ENCODE measurements at regions not wholly inside any gene's neighbourhood (a gene's known extent, or its start where the extent isn't known, plus 50 kb on each side); places are given as distances from the start of the nearest gene placed in this dataset.
"Not testable (repeated sequence)": the region's sequence is repeated elsewhere in the genome, so short reads cannot be mapped to it uniquely, and the experiment has no call there.

DNA sequence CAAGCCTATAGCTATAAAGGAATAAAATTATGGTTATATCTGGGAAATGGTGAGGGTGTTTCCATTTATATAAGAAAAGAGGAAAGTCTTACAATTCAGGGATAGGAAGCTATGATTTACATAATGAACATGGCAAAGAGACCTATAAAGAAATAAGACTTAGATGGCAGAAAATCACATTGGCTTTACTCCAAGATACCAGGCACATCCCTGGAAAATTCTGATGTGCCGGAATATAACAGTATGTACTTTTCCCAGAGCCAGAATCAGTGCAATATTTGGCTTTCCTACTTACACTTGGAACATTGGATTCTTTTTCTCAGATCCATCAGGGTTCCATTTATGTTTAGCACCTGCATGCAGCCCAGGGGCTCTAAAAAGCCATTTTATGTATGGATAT is 357.8 kb downstream of the CETN3 start:
- Histone ChIP-seq H3K27ac (no peak overlapping the region), H4K20me1 (ENCODE audit: insufficient read depth, poor library complexity, severe bottlenecking) (no peaks in the 10 kb centered on the region), H3K79me2 (no peaks in the 10 kb centered on the region), H2AFZ (no peak overlapping the region), H3K9me3 (ENCODE audit: low read depth) (no peaks in the 10 kb centered on the region), H3K9me2 (replicated peaks; ENCODE audit: insufficient read depth) (no peaks in the 10 kb centered on the region), H3K4me2 (no peak overlapping the region), H3K27me3 (no peaks in the 10 kb centered on the region), H3K4me3 (no peak overlapping the region), H3K36me3 (replicated peaks; ENCODE audit: insufficient read depth, low read depth) (no peaks in the 10 kb centered on the region), H3K4me1 (ENCODE audit: insufficient read depth) (peaks cover 9% of the 10 kb centered on the region)
- 92% methylated on average over 1 of the region's 1 CpG for WGBS (ENCODE audit: low lambda C conversion rate, missing lambda C conversion rate)
- TF ChIP-seq EZH2phosphoT487 (IDR thresholded peaks at IDR 0.05; ENCODE audit: low read depth, severe bottlenecking, unreplicated experiment) (no peak), EZH2 (IDR thresholded peaks at IDR 0.05; ENCODE audit: borderline replicate concordance) (no peak)
- TF ChIP-seq, protein P1, sequence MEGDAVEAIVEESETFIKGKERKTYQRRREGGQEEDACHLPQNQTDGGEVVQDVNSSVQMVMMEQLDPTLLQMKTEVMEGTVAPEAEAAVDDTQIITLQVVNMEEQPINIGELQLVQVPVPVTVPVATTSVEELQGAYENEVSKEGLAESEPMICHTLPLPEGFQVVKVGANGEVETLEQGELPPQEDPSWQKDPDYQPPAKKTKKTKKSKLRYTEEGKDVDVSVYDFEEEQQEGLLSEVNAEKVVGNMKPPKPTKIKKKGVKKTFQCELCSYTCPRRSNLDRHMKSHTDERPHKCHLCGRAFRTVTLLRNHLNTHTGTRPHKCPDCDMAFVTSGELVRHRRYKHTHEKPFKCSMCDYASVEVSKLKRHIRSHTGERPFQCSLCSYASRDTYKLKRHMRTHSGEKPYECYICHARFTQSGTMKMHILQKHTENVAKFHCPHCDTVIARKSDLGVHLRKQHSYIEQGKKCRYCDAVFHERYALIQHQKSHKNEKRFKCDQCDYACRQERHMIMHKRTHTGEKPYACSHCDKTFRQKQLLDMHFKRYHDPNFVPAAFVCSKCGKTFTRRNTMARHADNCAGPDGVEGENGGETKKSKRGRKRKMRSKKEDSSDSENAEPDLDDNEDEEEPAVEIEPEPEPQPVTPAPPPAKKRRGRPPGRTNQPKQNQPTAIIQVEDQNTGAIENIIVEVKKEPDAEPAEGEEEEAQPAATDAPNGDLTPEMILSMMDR (IDR thresholded peaks at IDR 0.05; ENCODE audit: poor library complexity) = no peak
- no peak for DNase-seq (ENCODE audit: low spot score)

DNA sequence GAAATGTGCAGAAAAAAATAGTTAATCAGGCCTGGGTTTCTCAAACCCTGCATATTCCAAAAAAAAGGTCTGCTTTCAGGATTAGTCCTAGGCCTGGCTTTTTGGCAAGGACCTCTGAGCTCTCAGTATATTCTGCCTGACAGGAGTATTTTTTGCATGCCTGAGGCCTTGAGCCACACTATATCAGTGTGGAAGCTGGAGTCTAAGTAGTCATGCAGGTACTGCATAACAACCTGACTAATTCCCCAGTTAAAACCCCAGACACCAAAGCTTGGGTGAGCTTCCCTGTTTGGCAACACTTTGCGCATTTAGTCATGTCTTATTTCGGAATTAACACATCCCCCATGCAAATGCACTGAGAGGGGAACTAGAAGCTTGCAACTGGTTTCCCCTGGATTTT is 359.5 kb downstream of the CETN3 start:
- Histone ChIP-seq H3K79me2 (no peaks in the 10 kb centered on the region), H3K36me3 (replicated peaks; ENCODE audit: insufficient read depth, low read depth) (no peaks in the 10 kb centered on the region), H3K4me1 (ENCODE audit: insufficient read depth) (no peaks in the 10 kb centered on the region), H2AFZ (no peak overlapping the region), H3K27me3 (no peaks in the 10 kb centered on the region), H4K20me1 (ENCODE audit: insufficient read depth, poor library complexity, severe bottlenecking) (no peaks in the 10 kb centered on the region), H3K27ac (no peak overlapping the region), H3K4me3 (no peak overlapping the region), H3K9me2 (replicated peaks; ENCODE audit: insufficient read depth) (no peaks in the 10 kb centered on the region), H3K9me3 (ENCODE audit: low read depth) (no peaks in the 10 kb centered on the region), H3K4me2 (no peak overlapping the region)
- no peak for TF ChIP-seq EZH2phosphoT487 (IDR thresholded peaks at IDR 0.05; ENCODE audit: low read depth, severe bottlenecking, unreplicated experiment)
- no peak for DNase-seq (ENCODE audit: low spot score)
- 94% methylated on average over 2 of the region's 2 CpGs for WGBS (ENCODE audit: low lambda C conversion rate, missing lambda C conversion rate)

DNA sequence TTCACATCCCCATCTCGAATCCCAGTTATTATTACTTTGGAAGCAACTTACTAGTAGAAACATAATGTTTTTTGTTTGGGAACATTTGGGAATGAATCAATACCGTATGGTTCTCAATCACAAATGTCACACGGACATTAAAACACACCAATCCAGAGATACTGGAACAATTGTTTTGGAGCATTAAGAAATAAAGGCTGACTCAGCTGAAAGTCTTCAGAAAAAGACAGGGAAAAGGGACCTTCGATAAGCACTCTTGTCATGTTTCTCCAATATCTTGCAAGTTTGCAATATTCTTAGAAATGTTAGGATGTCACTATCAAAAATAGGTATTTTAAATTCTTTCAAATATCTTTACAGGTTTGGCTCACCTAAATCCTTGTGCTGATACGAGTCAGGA is 362.4 kb downstream of the CETN3 start:
- Histone ChIP-seq H3K36me3 (replicated peaks; ENCODE audit: insufficient read depth, low read depth) (no peaks in the 10 kb centered on the region), H3K79me2 (no peaks in the 10 kb centered on the region), H3K9me3 (ENCODE audit: low read depth) (no peaks in the 10 kb centered on the region), H3K4me3 (no peak overlapping the region), H2AFZ (no peak overlapping the region), H3K9me2 (replicated peaks; ENCODE audit: insufficient read depth) (no peaks in the 10 kb centered on the region), H4K20me1 (ENCODE audit: insufficient read depth, poor library complexity, severe bottlenecking) (no peaks in the 10 kb centered on the region), H3K4me2 (no peak overlapping the region), H3K4me1 (ENCODE audit: insufficient read depth) (no peaks in the 10 kb centered on the region), H3K27me3 (no peaks in the 10 kb centered on the region), H3K27ac (no peak overlapping the region)
- WGBS (ENCODE audit: low lambda C conversion rate, missing lambda C conversion rate) = 83% methylated on average over 5 of the region's 5 CpGs
- no peak for DNase-seq (ENCODE audit: low spot score)
- TF ChIP-seq EZH2phosphoT487 (IDR thresholded peaks at IDR 0.05; ENCODE audit: low read depth, severe bottlenecking, unreplicated experiment) (no peak), EZH2 (IDR thresholded peaks at IDR 0.05; ENCODE audit: borderline replicate concordance) (no peak)
- TF ChIP-seq, protein P1 (IDR thresholded peaks at IDR 0.05; ENCODE audit: poor library complexity) = no peak

DNA sequence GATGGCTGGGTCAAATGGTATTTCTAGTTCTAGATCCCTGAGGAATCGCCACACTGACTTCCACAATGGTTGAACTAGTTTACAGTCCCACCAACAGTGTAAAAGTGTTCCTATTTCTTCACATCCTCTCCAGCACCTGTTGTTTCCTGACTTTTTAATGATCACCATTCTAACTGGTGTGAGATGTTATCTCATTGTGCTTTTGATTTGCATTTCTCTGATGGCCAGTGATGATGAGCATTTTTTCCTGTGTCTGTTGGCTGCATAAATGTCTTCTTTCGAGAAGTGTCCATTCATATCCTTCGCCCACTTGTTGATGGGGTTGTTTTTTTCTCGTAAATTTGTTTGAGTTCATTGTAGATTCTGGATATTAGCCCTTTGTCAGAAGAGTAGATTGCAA is 369.5 kb downstream of the CETN3 start:
- DNase-seq (ENCODE audit: low spot score); H3K27me3 ChIP-seq; H3K4me3 ChIP-seq; H3K27ac ChIP-seq; H3K36me3 ChIP-seq (replicated peaks; ENCODE audit: insufficient read depth, low read depth); H4K20me1 ChIP-seq (ENCODE audit: insufficient read depth, poor library complexity, severe bottlenecking); H3K4me1 ChIP-seq (ENCODE audit: insufficient read depth); H3K9me3 ChIP-seq (ENCODE audit: low read depth); H3K9me2 ChIP-seq (replicated peaks; ENCODE audit: insufficient read depth); H3K4me2 ChIP-seq; H2AFZ ChIP-seq; H3K79me2 ChIP-seq: not testable (repeated sequence)
- WGBS (ENCODE audit: low lambda C conversion rate, missing lambda C conversion rate) = 92% methylated on average over 4 of the region's 4 CpGs

DNA sequence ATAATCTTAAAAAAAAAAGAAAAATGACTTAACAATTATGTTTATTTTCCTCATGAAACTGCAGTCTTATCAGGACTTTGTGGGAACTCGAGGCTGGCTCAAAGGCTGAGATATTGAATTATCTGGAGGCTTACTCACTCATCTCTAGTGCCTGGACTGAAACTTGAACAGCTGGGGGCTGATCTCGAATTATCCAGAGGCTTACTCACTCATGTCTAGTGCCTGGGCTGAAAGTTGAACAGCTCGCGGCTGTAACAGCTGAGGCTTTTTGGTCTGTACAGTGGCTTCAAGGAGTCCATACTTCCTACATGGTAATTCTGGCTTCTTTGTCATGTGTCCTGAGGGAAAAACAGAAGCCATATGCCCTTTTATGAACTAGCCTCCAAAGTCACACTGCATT is 371.9 kb downstream of the CETN3 start:
- no peaks in the 10 kb centered on the region for H3K4me1 ChIP-seq (ENCODE audit: insufficient read depth)
- H3K4me2 ChIP-seq = no peak overlapping the region
- TF ChIP-seq, protein P1 (IDR thresholded peaks at IDR 0.05; ENCODE audit: poor library complexity) = no peak
- TF ChIP-seq EZH2phosphoT487 (IDR thresholded peaks at IDR 0.05; ENCODE audit: low read depth, severe bottlenecking, unreplicated experiment) (no peak), EZH2 (IDR thresholded peaks at IDR 0.05; ENCODE audit: borderline replicate concordance) (no peak)
- no peaks in the 10 kb centered on the region for H3K36me3 ChIP-seq (replicated peaks; ENCODE audit: insufficient read depth, low read depth)
- WGBS (ENCODE audit: low lambda C conversion rate, missing lambda C conversion rate) = 66% methylated on average over 4 of the region's 4 CpGs
- H3K9me3 ChIP-seq (ENCODE audit: low read depth) = no peaks in the 10 kb centered on the region
- H3K27me3 ChIP-seq = no peaks in the 10 kb centered on the region
- peak; percentile 15 for DNase-seq (ENCODE audit: low spot score)
- no peak overlapping the region for H3K27ac ChIP-seq
- H3K79me2 ChIP-seq = no peaks in the 10 kb centered on the region
- no peaks in the 10 kb centered on the region for H4K20me1 ChIP-seq (ENCODE audit: insufficient read depth, poor library complexity, severe bottlenecking)
- no peak overlapping the region for H2AFZ ChIP-seq
- H3K9me2 ChIP-seq (replicated peaks; ENCODE audit: insufficient read depth) = no peaks in the 10 kb centered on the region
- H3K4me3 ChIP-seq = no peak overlapping the region
